HCT116 (cell line): ENCODE measurements at regions not wholly inside any gene's neighbourhood (a gene's known extent, or its start where the extent isn't known, plus 50 kb on each side); places are given as distances from the start of the nearest gene placed in this dataset.
A peak's percentile ranks its signal among the peaks of the same experiment; 100 is the strongest.
"Not testable (repeated sequence)": the region's sequence is repeated elsewhere in the genome, so short reads cannot be mapped to it uniquely, and the experiment has no call there.

Experiments used
- ATAC-seq: fragments of 200-7000 bp; cut with Tn5 transposase; 2 replicates; pipeline ENCODE4 v1.9.1; 2020; ENCODE audit warnings: mild to moderate bottlenecking, moderate library complexity
- BruUV-seq: library from RNA; stranded (reverse); fragments of 400-500 nt; replicated peaks from 2 replicates; lab custom pipeline; 2021; lab: Mats Ljungman, UMichigan
- CTCF ChIA-PET: fragments of 300-600 bp; sonication (Branson Sonifier 250); formaldehyde crosslinking; loops from one replicate; lab custom pipeline; 2021; ENCODE audit warnings: antibody characterized with exemption; lab: Charles Lee
- POLR2A ChIA-PET: fragments of 300-600, 350-600 bp; sonication (Branson Sonifier 250); formaldehyde crosslinking; loops from one replicate; lab custom pipeline; 2021; ENCODE audit warnings: antibody characterized with exemption; lab: Charles Lee
- RAD21 ChIA-PET, 2 experiments: fragments of 300-600 bp; sonication (Branson Sonifier 250); formaldehyde crosslinking; loops; one replicate each; lab custom pipeline; 2023; ENCODE audit warnings: low total read pairs in 2 of 2; ENCODE audit not compliant: uncharacterized antibody in 2 of 2, unreplicated experiment in 2 of 2, low non-redundant PET in 1 of 2; lab: Charles Lee
- DNase-seq: peaks from one replicate; pipeline ENCODE4 v3.0.0-alpha.2; 2010; ENCODE audit warnings: low read depth, low spot score
- H2AFZ ChIP-seq: fragments of 200-600 bp; shearing (Covaris generic), sonication (generic); 2 replicates; pipeline ENCODE4 v1.6.1; 2017; ENCODE audit warnings: low read depth, mixed run types, mixed read lengths, antibody characterized with exemption, low read length; ENCODE audit not compliant: poor library complexity, severe bottlenecking
- H3K27ac ChIP-seq: 2 replicates; pipeline ENCODE4 v1.5.1; 2012; ENCODE audit warnings: low read depth, low read length
- H3K27me3 ChIP-seq: fragments of 200-600 bp; sonication (generic); 2 replicates; pipeline ENCODE4 v1.6.1; 2016; ENCODE audit warnings: mixed run types, low read length, mixed read lengths; ENCODE audit not compliant: insufficient read depth
- H3K36me3 ChIP-seq, 2 experiments: fragments of 200-500 bp in 1 of 2; fragments of 200-600 bp in 1 of 2; sonication (Bioruptor generic) in 1 of 2; sonication (generic) in 1 of 2; 2 replicates each; pipeline versions ENCODE4 v1.5.1 to v1.6.1; 2014 to 2016; ENCODE audit warnings: low read length in 2 of 2, inconsistent platforms in 1 of 2, mixed read lengths in 1 of 2, mixed run types in 1 of 2; ENCODE audit not compliant: insufficient read depth in 2 of 2, control insufficient read depth in 1 of 2
- H3K4me1 ChIP-seq, 2 experiments: fragments of 200-600 bp in 1 of 2; sonication (generic) in 1 of 2; 2 replicates each; pipeline versions ENCODE4 v1.5.1 to v1.6.1; 2012 to 2017; ENCODE audit warnings: low read length in 2 of 2, inconsistent platforms in 1 of 2, mild to moderate bottlenecking in 1 of 2, mixed read lengths in 1 of 2, mixed run types in 1 of 2, moderate library complexity in 1 of 2; ENCODE audit not compliant: insufficient read depth in 2 of 2, control insufficient read depth in 1 of 2
- H3K4me2 ChIP-seq: fragments of 200-600 bp; sonication (generic); 2 replicates; pipeline ENCODE4 v1.6.1; 2017; ENCODE audit warnings: mixed run types, low read length, mixed read lengths
- H3K4me3 ChIP-seq, 2 experiments: fragments of 200-600 bp in 1 of 2; sonication (generic) in 1 of 2; replicated peaks in 1 of 2; 2 replicates each; pipeline ENCODE4 v1.5.1; 2011 to 2016; ENCODE audit warnings: low read length in 2 of 2, control low read depth in 1 of 2, low read depth in 1 of 2, mild to moderate bottlenecking in 1 of 2, mixed read lengths in 1 of 2, mixed run types in 1 of 2
- H3K79me2 ChIP-seq: fragments of 200-600 bp; sonication (generic); 2 replicates; pipeline ENCODE4 v1.6.1; 2017; ENCODE audit warnings: mild to moderate bottlenecking, mixed run types, low read length, moderate library complexity, mixed read lengths; ENCODE audit not compliant: insufficient read depth
- H3K9ac ChIP-seq: fragments of 200-600 bp; sonication (generic); 2 replicates; pipeline ENCODE4 v1.6.1; 2016; ENCODE audit warnings: low read length, mixed read lengths
- H3K9me2 ChIP-seq: fragments of 200-600 bp; sonication (generic), shearing (Covaris generic); 2 replicates; pipeline ENCODE4 v1.6.1; 2017; ENCODE audit warnings: mixed run types, mild to moderate bottlenecking, moderate library complexity; ENCODE audit not compliant: insufficient read depth
- H3K9me3 ChIP-seq, 2 experiments: fragments of 200-500 bp in 1 of 2; fragments of 200-600 bp in 1 of 2; sonication (Bioruptor generic) in 1 of 2; sonication (generic) in 1 of 2; 2 replicates each; pipeline ENCODE4 v1.6.1; 2014 to 2017; ENCODE audit warnings: low read length in 2 of 2, mixed read lengths in 2 of 2, inconsistent platforms in 1 of 2, low read depth in 1 of 2, mild to moderate bottlenecking in 1 of 2, mixed run types in 1 of 2, moderate library complexity in 1 of 2; ENCODE audit not compliant: control insufficient read depth in 1 of 2, insufficient read depth in 1 of 2
- H4K20me1 ChIP-seq: fragments of 200-600 bp; sonication (generic), shearing (Covaris generic); 2 replicates; pipeline ENCODE4 v1.6.1; 2017; ENCODE audit warnings: mixed run types, mild to moderate bottlenecking, moderate library complexity; ENCODE audit not compliant: insufficient read depth
- CBX3 ChIP-seq: IDR thresholded peaks from 2 replicates; pipeline ENCODE4 v1.6.1; 2012; ENCODE audit warnings: low read depth
- FOSL1 ChIP-seq: IDR thresholded peaks from 2 replicates; pipeline ENCODE4 v1.6.1; 2012; ENCODE audit warnings: low read depth
- JUND ChIP-seq: IDR thresholded peaks from 2 replicates; pipeline ENCODE4 v1.6.1; 2012
- SP1 ChIP-seq: IDR thresholded peaks from 2 replicates; pipeline ENCODE4 v1.6.1; 2012; ENCODE audit warnings: low read depth
- TCF7L2 ChIP-seq: IDR thresholded peaks from 2 replicates; pipeline ENCODE4 v1.7.0; 2011; ENCODE audit warnings: borderline replicate concordance, inconsistent platforms; ENCODE audit not compliant: insufficient read depth, insufficient read length; ENCODE audit errors: extremely low read depth
- intact Hi-C: fragments of 100-400 bp; cut with micrococcal nuclease; formaldehyde crosslinking; loops from 2 replicates; pipeline ENCODE4 v1.10.0; 2022
- TF ChIP-seq, protein P1 (sequence below), 3 experiments: fragments of 200-600 bp in 1 of 3; sonication (generic) in 1 of 3; IDR thresholded peaks in 2 of 3; conservative IDR thresholded peaks in 1 of 3; 2 replicates each; pipeline ENCODE4 v1.5.1; 2012 to 2017; ENCODE audit warnings: low read depth in 2 of 3, low read length in 2 of 3, antibody characterized with exemption in 1 of 3, borderline replicate concordance in 1 of 3, control low read depth in 1 of 3, mild to moderate bottlenecking in 1 of 3, mixed read lengths in 1 of 3, mixed run types in 1 of 3, moderate library complexity in 1 of 3; ENCODE audit not compliant: insufficient read depth in 1 of 3

DNA sequence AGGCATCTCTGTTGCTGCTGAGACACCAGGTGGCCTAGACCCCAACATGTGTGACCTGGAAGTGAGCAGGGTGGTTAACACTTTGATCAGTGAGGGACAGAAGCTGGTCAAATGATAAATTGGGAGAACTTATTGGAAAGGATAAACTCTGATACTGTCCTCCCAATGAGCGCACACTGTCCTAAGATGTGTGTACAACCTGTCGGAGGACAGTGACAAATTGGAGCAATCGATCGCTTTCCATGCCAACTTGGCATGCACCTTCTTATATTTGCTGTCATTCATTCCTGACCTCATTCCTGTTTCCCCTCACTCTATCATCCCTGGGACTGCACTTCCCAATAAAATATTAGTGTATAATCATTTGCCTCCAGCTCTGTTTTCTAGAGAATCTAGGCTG, 198.7 kb upstream of the PROK2 start (continued):
- TF ChIP-seq, protein P1, sequence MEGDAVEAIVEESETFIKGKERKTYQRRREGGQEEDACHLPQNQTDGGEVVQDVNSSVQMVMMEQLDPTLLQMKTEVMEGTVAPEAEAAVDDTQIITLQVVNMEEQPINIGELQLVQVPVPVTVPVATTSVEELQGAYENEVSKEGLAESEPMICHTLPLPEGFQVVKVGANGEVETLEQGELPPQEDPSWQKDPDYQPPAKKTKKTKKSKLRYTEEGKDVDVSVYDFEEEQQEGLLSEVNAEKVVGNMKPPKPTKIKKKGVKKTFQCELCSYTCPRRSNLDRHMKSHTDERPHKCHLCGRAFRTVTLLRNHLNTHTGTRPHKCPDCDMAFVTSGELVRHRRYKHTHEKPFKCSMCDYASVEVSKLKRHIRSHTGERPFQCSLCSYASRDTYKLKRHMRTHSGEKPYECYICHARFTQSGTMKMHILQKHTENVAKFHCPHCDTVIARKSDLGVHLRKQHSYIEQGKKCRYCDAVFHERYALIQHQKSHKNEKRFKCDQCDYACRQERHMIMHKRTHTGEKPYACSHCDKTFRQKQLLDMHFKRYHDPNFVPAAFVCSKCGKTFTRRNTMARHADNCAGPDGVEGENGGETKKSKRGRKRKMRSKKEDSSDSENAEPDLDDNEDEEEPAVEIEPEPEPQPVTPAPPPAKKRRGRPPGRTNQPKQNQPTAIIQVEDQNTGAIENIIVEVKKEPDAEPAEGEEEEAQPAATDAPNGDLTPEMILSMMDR (IDR thresholded peaks at IDR 0.05 in 2 of 3, conservative IDR thresholded peaks at IDR 0.05 in 1 of 3; ENCODE audit: borderline replicate concordance in 1 of 3, insufficient read depth in 1 of 3, low read depth in 2 of 3, low read length in 2 of 3), result no peak
- TF ChIP-seq, all 23 proteins: peak for 0

DNA sequence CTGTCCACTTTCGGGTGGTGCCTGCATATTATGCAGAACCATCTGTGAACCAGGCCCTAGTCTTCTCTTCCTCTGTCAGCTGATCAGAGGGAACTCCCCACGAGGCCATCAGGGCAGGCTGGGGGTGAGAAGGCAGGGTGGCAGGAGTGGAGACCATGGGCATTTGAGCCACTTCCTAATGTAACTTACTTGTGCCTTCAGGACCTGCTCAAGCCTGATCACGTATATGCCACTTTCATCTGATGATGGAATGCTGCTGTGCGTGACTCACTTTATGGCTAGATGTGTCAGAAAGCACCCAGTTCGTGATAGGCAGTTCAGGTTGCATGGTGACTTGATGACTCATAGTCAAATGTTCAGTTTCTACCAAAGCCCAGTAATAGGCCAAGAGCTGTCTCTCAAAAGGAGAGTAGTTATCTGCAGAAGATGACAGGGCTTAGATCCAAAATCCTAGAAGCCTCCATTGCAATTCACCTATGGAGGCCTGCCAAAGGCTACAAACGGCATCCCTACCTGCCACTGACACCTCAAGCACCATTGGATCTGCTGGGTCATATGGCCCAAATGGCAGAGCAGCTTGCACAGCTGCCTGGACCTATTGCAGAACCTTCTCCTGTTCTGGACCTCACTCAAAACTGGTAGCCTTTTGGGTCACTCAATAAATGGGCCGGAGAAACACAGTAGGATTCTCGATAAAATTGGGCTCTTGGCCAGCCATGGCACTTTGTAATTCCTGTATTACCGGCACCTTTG, 197.7 kb upstream of the PROK2 start:
- ATAC-seq (peak; percentile 66), DNase-seq (peak; percentile 88)
- H3K79me2 ChIP-seq, RAD21 ChIA-PET, intact Hi-C loops, H4K20me1 ChIP-seq, H3K27me3 ChIP-seq, BruUV-seq, H3K36me3 ChIP-seq, H3K9me2 ChIP-seq, POLR2A ChIA-PET, H3K9me3 ChIP-seq, H3K9ac ChIP-seq, H2AFZ ChIP-seq: not testable (repeated sequence)
- TF ChIP-seq SP1, result peak; percentile 72
- peak; percentile 68 for TF ChIP-seq TCF7L2
- peak; percentile 92 for TF ChIP-seq JUND
- peak; percentile 94 for TF ChIP-seq FOSL1
- peak; percentile 88; the same call in 1 of the 2 replicates for TF ChIP-seq CBX3
- H3K4me3 ChIP-seq, result peak overlapping the region in 1 of 2 experiments; percentile 31; a peak in 2 of 4 replicates
- peak overlapping the region; percentile 65 for H3K4me2 ChIP-seq
- CTCF ChIA-PET, result interaction anchor here (1.6 kb wide), 1 partner anchor 27 kb away, joined by 5 read pairs; no protein-coding TSS in a partner anchor
- H3K27ac ChIP-seq, result peak overlapping the region; percentile 57; the same call in 1 of the 2 replicates
- H3K4me1 ChIP-seq, result peaks cover 10 to 25% of the 10 kb centered on the region in 2 experiments
